ENCODE measurements at regions not wholly inside any gene's neighbourhood (a gene's known extent, or its start where the extent isn't known, plus 50 kb on each side); places are given as distances from the start of the nearest gene placed in this dataset.
"Not testable (repeated sequence)": the region's sequence is repeated elsewhere in the genome, so short reads cannot be mapped to it uniquely, and the experiment has no call there.

GRCh38 chr6:7030968-7031367, 76.8 kb upstream of the RREB1 start:
- H3K4me1 ChIP-seq (ENCODE audit: control insufficient read depth, insufficient read depth, low read length); H3K4me3 ChIP-seq (ENCODE audit: low read depth, low read length); POLR2A ChIA-PET; H3K27ac ChIP-seq (ENCODE audit: extremely low read depth, low read depth, low read length); CTCF ChIA-PET; H3K9me3 ChIP-seq (ENCODE audit: control insufficient read depth, insufficient read depth, low read depth, low read length); H3K36me3 ChIP-seq (ENCODE audit: control insufficient read depth in 2 of 2, insufficient read depth in 1 of 2, low read length in 2 of 2): not testable (repeated sequence)
- peak; percentile 79 for TF ChIP-seq ZNF146 (tag by site-specific recombination; IDR thresholded peaks at IDR 0.05)

DNA sequence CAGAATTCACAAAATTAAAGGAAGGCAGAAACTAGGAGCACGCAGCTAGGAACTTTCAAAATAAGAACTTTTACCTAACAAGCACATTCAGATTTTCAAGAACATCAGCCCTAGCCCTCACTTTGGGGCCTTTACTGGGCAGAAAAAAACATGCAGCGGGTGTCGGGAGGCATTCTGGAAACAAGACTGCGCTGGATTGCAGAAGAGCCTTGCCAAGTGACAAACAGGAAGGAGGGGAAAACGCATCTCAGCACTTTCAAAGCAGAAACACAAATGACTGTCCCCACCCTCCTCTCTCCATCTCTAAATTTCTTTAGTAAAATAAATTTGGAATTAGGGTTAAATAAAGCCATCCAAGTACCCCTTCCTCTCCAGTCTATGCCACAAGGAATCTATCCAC, 74.6 kb upstream of the RREB1 start:
- POLR2A ChIA-PET = no interaction called here
- TF ChIP-seq ZNF530 (tag by site-specific recombination; IDR thresholded peaks at IDR 0.05; ENCODE audit: low read depth) (no peak), KLF1 (tag by site-specific recombination; IDR thresholded peaks at IDR 0.05) (no peak), ZNF549 (tag by site-specific recombination; IDR thresholded peaks at IDR 0.05) (no peak), ZNF701 (tag by site-specific recombination; IDR thresholded peaks at IDR 0.05) (no peak), ZFP37 (tag by site-specific recombination; IDR thresholded peaks at IDR 0.05) (no peak), EGR2 (tag by site-specific recombination; IDR thresholded peaks at IDR 0.05; ENCODE audit: low read depth) (no peak), ZNF501 (tag by site-specific recombination; IDR thresholded peaks at IDR 0.05) (no peak), ZNF610 (tag by site-specific recombination; IDR thresholded peaks at IDR 0.05; ENCODE audit: borderline replicate concordance) (no peak), YY2 (tag by site-specific recombination; IDR thresholded peaks at IDR 0.05) (no peak), OVOL3 (tag by site-specific recombination; IDR thresholded peaks at IDR 0.05) (no peak), ZNF48 (tag by site-specific recombination; IDR thresholded peaks at IDR 0.05) (no peak), ZNF121 (tag by site-specific recombination; IDR thresholded peaks at IDR 0.05) (no peak), ZNF184 (tag by site-specific recombination; IDR thresholded peaks at IDR 0.05) (no peak), ZNF677 (tag by site-specific recombination; IDR thresholded peaks at IDR 0.05) (no peak), ZNF146 (tag by site-specific recombination; IDR thresholded peaks at IDR 0.05) (no peak)
- TF ChIP-seq, protein P1, sequence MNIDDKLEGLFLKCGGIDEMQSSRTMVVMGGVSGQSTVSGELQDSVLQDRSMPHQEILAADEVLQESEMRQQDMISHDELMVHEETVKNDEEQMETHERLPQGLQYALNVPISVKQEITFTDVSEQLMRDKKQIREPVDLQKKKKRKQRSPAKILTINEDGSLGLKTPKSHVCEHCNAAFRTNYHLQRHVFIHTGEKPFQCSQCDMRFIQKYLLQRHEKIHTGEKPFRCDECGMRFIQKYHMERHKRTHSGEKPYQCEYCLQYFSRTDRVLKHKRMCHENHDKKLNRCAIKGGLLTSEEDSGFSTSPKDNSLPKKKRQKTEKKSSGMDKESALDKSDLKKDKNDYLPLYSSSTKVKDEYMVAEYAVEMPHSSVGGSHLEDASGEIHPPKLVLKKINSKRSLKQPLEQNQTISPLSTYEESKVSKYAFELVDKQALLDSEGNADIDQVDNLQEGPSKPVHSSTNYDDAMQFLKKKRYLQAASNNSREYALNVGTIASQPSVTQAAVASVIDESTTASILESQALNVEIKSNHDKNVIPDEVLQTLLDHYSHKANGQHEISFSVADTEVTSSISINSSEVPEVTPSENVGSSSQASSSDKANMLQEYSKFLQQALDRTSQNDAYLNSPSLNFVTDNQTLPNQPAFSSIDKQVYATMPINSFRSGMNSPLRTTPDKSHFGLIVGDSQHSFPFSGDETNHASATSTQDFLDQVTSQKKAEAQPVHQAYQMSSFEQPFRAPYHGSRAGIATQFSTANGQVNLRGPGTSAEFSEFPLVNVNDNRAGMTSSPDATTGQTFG (tag by site-specific recombination; IDR thresholded peaks at IDR 0.05; ENCODE audit: borderline replicate concordance) = no peak
- TF ChIP-seq, protein P2, sequence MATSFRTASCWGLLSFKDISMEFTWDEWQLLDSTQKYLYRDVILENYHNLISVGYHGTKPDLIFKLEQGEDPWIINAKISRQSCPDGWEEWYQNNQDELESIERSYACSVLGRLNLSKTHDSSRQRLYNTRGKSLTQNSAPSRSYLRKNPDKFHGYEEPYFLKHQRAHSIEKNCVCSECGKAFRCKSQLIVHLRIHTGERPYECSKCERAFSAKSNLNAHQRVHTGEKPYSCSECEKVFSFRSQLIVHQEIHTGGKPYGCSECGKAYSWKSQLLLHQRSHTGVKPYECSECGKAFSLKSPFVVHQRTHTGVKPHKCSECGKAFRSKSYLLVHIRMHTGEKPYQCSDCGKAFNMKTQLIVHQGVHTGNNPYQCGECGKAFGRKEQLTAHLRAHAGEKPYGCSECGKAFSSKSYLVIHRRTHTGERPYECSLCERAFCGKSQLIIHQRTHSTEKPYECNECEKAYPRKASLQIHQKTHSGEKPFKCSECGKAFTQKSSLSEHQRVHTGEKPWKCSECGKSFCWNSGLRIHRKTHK (tag by site-specific recombination; IDR thresholded peaks at IDR 0.05) = no peak
- no peaks in the 10 kb centered on the region for H3K9me3 ChIP-seq (ENCODE audit: control insufficient read depth, insufficient read depth, low read depth, low read length)
- H3K36me3 ChIP-seq (ENCODE audit: control insufficient read depth in 2 of 2, insufficient read depth in 1 of 2, low read length in 2 of 2) = no peaks in the 10 kb centered on the region
- H3K4me3 ChIP-seq (ENCODE audit: low read depth, low read length) = no peak overlapping the region
- H3K27ac ChIP-seq (ENCODE audit: extremely low read depth, low read depth, low read length) = no peak overlapping the region
- CTCF ChIA-PET = no interaction called here
- H3K4me1 ChIP-seq (ENCODE audit: control insufficient read depth, insufficient read depth, low read length) = no peaks in the 10 kb centered on the region

- H3K27ac ChIP-seq (ENCODE audit: extremely low read depth, low read depth, low read length) = no peak overlapping the region
- POLR2A ChIA-PET = no interaction called here
Measured at GRCh38 chr6:7034055-7034454, 73.7 kb upstream of the RREB1 start.

More at GRCh38 chr6:7034055-7034454, 73.7 kb upstream of the RREB1 start:
- Histone ChIP-seq H3K9me3 (ENCODE audit: control insufficient read depth, insufficient read depth, low read depth, low read length) (no peaks in the 10 kb centered on the region), H3K4me3 (ENCODE audit: low read depth, low read length) (no peak overlapping the region), H3K36me3 (ENCODE audit: control insufficient read depth in 2 of 2, insufficient read depth in 1 of 2, low read length in 2 of 2) (no peaks in the 10 kb centered on the region), H3K4me1 (ENCODE audit: control insufficient read depth, insufficient read depth, low read length) (no peaks in the 10 kb centered on the region)
- no peak for TF ChIP-seq MEIS1 (CRISPR knock-in tag; IDR thresholded peaks at IDR 0.05; ENCODE audit: borderline replicate concordance)
- TF ChIP-seq ZNF10 (tag by site-specific recombination; IDR thresholded peaks at IDR 0.05) = no peak
- TF ChIP-seq SP3 (tag by site-specific recombination; IDR thresholded peaks at IDR 0.05) = no peak
- CTCF ChIA-PET = interaction anchor here (0.7 kb wide), 1 partner anchor 142 kb away, joined by 4 read pairs; no protein-coding TSS in a partner anchor

Measured in HEK293 (cell line).